Activated CD4-positive, alpha-beta T cell treated with anti-CD3 and anti-CD28 coated beads, Interleukin-2, amount 50 U/mL, for 16 hours (primary cell): ENCODE measurements at regions not wholly inside any gene's neighbourhood (a gene's known extent, or its start where the extent isn't known, plus 50 kb on each side); places are given as distances from the start of the nearest gene placed in this dataset.

ENCODE experiments used
- DNase-seq: peaks from one replicate; pipeline ENCODE4 v3.0.0-alpha.2; 2020

DNA sequence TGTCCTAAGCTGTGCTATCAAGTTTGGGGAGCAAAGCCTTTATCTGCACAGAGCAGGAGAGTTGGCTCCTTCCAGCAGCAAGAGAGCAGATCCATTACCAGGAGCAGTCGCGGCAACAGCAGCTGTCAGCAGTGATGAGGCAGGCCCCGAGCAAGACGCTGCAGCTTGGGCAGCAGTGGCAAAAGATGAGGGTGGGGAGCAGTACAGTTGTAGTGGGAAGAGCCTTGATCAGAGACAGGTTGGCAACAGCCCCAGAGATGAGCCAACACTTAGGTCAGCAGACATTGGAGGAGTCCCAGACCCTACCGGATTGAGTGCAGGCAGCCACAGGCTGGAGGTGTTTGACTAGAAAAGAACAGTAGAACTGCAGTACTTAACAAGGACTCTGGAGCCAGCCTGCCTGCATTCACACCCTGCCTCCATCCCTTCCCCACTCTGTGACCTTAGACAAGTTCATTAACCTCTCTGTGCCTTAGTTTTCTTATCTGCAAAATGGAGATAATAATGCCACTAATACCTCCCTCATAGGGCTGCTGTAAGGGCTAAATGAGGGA lies 117.1 kb upstream of the SERTAD2 start:
- DNase-seq, result no peak

DNA sequence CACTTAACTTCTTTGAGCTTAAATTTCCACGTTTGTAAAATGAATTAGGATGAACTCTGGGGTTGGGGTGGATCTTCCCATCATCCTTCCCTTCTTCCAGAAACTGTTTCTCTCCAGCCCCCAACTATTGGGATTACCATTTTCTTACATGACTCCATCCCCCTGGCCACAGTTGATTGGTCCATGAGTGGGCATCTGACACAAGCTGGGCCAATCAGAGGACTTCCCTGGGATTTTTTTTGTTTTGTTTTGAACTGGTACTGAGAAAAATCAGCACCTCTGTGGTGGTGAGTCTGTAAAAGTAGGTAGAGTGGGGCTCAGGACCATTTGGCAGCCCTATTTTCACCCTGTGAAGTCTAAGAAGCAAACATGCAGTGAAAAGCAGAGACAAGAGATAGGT lies 118.0 kb upstream of the SERTAD2 start:
- no peak for DNase-seq

DNA sequence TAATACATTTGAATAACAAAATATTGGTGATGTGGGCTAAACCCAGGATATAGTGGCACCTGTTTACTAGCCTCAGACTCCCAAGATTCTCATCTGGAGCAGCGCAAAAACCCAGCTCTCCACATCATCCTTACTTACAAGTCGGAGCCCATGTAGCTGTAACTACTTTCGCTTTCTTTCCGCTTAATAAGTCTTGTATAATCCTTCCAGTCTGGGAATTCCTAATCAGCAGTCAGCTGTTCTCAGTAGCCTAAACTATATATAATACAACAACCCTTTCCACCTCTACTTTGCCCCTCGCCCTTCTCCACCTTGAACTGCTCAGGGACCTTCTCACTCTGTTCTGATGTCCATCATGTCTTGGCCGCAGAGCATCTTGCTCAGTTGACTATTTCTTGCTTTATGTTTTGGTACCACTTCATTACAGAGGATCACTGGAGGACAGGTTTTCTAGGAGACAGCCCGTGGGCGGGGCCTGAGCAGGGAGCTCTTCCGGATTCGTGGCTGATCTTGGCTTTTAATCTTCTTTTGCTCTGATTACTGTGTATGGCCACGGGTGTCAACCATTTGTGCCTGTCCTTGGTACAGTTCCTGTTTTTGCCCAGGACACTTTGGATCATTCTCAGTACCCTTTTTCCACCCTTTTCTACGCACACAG lies 119.9 kb upstream of the SERTAD2 start:
- DNase-seq, result no peak

DNA sequence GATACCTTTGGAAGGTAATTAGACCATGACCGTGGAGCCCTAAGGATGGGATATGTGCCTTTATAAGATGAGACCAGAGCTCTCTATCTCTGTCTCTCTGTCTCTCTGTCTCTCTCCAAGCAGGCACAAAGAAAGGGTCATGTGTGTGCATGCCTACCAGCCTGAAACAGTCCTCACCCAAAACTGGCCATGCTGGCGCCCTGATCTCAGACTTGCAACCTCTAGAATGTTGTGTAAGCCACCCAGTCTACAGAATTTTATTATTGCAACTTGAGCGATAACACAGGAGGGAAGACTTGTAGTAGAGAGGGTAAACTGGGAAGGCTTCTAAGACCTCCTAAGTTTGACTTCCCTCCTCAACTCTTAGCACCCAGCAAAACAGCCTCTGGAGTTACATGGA lies 124.1 kb upstream of the SERTAD2 start:
- no peak for DNase-seq

DNA sequence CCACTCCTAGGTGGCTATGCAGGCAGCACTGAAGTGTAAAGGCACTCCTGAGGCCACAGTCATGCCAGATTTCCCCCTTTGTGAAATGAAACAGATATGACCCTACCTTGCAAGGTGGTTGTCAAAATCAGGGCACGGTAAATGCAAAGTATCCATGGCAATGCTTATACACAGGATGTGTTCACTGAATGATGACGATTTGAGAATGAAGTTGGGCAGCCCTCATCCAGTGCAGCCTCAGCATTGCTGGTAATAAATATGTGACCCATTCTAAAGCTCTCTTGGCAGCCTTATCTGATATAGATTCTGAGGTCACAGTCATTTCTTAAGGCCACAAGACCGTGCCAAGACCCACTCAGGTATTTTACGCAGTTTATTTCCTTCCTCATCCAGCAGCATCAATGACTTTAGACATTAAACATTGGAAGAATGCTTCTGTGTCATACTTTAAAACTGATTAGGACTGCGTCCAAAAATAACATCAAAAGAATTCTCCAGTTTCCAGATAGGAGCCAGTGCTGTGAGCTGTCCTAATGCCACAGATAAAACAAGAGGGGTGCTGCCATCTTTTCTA lies 125.5 kb upstream of the SERTAD2 start:
- no peak for DNase-seq

DNA sequence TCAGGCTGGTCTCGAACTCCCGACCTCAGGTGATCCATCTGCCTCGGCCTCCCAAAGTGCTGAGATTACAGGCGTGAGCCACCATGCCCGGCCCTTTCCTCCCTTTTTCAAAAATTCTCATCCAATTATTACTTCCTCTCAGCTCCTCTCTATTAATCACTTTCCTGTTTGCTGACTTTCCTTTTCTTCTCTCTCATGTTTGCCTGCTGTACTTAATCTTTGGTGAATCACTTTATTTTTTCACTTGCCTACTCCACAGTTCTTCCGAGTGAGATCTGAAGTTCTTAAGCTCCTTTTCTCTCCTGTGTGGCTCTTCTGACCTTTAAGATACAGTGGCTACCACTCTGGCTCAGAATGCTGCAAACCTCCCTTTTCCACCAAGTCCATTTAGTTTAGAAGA lies 126.3 kb upstream of the SERTAD2 start:
- no peak for DNase-seq

DNA sequence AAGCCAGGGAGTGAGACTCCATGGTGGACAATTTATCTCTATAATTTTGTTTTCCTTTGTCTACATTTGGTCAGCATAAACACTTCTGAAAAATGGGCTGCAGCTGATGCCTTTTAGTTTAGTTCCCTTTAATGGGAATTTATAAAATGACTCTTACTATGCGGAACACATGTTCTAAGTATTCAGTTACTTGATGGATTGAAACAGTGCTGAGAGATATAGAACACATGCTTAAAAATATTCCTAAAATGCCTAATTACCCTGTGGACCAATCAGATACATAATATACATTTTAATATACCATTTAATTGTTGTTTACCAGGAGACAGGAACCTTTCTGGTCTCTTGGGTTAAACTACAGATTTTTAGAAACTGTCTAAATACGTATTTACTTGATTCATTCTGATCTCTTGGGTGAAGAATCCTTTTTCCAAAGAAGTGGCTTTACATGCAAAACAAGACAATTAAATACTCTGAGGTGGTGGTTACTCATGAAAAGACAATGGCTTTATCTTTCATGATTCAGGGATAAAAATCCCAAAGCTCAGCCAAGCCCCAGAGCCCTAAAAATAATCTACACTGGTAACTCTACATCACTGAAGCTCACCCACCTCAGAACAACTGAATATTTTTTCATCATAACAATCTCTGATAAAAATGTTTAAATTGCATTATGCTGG lies 128.1 kb upstream of the SERTAD2 start:
- no peak for DNase-seq

DNA sequence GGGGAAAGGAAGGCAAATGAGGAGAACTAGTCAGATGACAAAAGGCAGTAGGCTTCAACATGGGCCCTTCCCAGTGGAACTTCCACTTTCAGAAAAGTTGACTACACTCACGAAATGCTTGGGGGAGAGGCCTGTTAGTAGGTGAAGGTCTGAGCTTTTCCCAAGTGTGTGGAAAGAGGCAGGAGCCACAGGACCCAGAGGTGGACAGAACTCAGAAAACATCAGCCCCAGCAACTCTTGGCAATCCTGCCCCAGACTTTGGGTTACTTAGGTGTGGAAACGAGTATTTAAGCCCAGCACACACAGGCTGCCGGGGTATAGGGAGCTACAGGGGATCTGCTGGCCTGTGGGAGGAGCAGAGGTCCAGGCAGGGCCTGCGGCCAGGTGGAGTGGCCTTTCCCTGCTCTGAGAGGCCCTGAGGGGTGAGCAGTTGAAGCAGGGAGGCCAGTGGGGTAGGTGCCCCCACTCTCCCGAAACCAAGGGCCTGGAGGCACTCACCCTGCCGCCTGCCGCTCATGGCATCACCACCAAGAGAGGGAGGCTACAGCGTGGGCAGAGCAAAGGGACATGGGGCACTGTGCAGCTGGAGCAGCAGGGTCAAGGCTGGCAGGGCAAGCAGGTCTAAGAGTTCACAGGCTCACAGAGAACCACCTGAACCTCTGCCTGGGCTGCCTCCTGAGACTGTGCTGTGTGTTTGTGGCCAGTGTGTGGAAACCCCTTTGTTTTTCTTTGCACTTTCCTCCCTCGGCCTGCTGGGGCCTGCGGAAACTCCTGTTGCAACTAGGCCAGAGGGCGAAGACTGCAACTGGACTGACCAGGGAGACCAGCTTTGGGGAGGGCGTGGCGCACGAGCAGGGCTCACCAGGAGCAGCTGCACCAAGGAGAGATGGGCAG lies 130.7 kb upstream of the SERTAD2 start:
- DNase-seq, result no peak

DNA sequence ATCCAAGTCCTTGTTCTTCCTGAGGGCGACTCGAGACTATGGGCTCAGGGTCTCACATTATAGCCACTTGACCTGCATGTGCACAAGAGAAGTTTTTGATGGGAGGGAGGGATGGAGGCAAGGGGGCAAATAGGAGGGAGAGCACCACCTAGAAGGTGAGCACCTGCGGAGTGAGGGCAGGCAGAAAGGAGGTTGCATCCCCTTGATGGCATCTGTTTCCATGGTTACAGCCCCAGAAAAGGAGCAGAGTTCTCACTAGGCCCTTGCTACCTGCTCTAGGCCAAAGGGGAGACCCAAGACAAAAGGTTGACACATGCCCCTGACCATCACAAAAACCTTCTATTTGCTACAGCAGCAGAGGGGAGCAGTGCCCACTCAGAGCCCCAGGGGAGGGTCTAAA lies 131.5 kb upstream of the SERTAD2 start:
- DNase-seq, result no peak

DNA sequence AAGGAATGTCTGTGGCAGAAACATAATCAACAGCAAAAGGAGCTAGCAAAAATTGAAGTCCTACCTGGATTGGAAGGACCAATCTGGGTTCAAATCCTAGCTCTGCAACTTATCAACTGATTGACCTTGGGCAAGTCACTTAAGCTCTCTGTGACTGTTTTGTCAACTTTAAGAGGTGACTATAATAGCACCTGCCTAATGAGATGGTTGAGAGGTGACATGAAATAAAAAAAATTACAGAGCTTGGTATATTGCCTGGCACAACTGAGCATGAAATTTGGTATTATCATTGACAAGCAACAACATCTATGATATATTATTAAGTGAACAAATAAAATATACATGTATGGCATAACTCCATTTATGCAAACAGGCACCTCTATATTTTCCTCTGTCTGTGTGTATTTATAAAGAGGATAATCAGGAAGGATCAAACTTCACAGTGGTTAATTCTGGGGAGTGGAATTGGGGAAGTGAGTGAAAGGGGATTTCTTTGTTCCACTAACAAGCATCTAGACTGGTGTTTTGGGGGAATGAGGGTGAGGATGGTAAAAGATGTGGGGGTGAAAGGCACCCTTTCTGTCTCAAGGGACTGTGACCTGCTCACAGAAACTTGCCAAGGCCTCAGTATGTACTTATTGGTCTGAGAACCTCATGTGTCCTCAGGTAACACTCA lies 132.8 kb upstream of the SERTAD2 start:
- no peak for DNase-seq

DNA sequence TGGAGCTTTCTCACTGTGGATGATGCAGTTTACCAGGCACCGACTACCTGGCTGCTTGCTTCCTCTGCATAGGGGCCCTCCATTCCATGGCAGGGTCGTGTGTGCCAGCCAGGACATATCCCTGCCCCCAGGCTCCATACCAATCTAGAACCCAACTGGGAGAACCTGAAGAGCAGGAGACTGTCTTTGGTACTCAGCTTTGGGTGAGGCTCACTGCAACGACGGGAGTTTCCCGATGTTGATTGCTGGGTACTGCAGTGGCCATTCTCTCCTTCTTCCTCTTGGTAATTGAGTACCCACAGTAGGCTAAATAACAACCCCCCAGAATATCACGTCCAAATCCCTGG lies 133.3 kb upstream of the SERTAD2 start:
- DNase-seq, result no peak

DNA sequence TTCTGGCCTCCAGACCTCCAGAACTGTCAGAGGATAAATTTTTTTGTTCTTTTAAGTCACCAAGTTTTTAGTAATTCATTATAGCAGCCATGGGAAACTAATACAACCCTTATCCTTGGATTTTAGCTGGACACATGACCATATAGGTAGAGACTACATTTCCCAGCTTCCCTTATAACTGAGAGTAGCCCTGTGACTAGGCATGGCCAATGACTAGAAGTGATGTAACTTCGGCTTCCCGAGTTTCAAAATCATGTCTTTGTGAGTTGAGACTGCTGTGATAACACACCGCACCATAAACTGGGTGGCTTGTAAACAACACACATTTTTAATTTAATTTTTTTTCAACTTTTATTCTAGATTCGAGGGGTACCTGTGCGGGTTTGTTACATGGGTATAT lies 134.0 kb upstream of the SERTAD2 start:
- DNase-seq, result no peak

DNA sequence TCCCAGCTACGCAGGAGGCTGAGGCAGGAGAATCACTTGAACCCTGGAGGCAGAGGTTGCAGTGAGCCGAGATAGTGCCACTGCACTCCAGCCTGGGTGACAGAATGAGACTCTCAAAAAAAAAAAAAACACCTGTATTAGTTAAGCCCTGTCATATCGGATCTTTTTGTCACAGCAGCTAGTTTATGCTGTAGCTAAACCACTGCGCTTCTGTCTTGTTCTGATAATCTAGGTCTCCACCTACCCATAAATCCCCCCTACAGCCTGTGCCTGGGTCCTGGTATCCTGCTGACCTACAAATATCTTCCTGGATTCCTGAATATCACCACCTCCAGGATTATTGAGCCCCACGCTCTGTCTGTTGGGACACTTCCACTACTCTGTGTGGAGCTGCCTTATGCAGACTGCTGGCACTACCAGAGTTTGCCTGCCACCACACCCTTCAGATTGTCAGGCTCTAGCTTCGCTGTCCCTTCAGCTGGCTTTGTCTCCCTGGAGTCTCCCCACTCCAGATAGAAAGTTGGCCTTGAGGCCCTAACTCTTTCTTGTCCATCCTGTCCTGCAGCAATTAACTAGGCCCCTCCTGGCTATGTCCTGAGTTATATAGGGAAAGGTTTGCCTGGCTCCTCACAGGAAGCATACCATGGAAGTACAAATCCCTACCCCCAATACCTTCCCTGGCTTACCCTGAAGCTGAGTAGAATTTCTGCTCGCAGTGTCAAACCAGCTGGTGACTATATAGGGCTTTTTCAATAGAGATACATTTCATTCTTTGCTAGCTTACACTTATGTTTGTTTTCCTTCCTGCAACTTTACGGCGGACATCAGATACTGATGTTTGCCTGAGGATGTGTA lies 136.0 kb upstream of the SERTAD2 start:
- no peak for DNase-seq

DNA sequence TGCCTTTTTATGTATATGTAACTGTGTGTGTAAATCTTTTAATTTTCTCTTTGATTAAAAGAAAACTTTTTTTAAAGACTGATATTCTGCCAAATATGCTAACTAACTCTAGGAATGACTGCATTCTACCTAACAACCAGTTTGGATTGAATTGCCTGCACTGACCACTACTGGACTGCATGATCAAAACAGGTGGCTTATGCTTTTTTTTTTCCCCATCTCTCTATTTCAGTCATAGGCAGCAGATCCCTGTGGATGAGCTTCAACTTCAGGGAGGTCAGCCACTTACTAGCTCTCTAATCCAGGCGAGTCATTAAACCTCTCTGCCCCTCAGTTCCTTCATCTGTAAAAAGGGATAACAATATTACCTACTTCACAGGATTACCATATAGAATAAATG lies 138.6 kb upstream of the SERTAD2 start:
- no peak for DNase-seq

DNA sequence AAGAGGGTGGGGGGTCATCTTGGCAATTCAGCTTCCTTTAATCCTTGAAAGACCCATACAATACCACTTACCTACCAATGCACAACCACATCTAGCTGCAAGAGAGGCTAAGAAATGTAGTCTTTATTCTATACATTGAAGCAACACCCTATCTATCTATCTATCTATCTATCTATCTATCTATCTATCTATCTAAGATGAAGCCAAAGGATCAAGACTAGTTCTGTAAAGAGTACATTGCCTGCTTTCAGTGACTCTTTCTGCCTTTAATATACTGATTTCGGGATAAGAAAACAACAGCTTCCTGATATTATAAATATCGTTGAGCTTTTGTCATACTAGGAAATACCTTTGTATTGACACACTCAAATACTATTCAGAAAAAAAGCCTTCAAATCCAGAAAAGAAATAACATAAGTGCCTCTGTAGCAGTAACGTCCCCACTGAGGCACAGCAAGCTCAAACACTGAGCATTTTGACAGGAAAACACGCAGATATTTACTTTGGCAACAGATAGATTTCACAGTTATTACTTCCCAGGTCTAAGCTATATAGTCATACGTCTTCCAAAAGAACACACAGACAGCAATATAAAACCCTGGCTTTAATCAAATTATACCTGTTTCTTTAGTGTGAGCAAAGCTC lies 139.4 kb upstream of the SERTAD2 start:
- no peak for DNase-seq

DNA sequence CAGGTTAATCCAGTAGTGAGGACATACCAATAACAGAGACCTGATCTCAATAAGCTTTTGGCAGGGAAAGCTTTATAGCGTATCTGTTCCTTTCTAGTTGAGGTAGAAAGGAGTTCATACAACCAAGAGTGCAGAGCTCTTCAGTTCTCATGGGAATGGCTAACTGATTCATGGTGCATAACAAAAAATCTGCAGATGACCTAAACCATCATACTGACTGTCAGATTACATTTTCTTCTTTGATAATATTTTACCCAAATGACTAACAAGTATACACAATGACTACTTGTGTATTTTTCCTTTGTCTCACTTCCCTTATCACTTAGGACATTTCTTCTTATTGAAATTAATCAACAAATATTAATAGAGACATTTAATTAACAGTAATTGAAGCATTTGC lies 140.0 kb upstream of the SERTAD2 start:
- no peak for DNase-seq

DNA sequence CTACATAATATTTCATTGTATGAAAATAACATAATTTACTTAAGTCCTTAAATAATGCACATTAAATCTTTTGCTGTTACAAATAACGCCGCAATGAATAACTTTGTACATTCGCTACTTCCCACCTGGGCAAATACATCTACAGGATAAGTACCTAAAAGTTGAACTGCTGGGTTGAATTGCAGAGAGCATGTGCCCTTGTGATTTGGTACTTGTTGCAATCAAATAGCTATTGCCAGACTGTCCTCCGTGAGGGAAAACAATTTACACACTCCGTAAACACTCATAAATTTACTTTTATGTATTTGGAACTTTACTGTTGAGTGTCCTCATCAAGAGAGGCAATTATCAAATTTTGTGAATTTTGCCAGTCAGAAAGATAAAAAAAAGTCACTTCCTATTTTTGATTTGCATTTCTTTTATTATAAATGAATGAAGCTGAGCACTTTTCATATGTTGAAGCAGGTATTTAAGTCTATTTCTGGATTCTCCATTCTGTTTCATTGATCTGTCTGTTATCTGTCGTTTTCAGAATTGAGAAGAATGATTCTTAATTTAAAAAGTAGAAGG lies 140.8 kb upstream of the SERTAD2 start:
- DNase-seq, result no peak

DNA sequence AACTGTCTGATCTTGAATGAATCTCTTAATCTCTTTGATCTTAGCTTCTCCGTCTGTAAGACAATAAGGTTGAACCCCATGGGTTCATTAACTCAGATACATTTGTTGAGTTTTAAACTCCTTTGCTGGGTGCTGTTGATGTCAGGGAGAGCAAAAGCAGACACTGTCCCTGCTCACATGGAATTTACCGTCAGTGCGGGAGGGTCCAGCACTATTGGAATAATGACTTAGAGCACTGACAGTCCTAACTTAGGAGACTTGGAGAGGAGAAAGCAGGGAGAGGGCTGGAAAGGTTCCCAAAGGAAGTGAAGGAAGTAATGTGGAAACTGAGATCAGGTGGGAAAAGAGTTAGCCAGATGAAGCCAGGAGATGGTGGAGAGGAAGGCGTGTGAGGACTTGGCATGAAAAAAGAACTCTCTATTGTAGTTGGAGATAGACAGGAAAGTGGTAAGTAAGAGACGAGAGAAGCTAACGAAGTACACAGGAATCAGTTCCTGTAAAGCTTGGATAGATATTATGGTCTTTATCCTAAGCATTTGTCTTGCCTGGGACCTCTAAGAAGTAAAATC lies 141.4 kb upstream of the SERTAD2 start:
- DNase-seq, result no peak

DNA sequence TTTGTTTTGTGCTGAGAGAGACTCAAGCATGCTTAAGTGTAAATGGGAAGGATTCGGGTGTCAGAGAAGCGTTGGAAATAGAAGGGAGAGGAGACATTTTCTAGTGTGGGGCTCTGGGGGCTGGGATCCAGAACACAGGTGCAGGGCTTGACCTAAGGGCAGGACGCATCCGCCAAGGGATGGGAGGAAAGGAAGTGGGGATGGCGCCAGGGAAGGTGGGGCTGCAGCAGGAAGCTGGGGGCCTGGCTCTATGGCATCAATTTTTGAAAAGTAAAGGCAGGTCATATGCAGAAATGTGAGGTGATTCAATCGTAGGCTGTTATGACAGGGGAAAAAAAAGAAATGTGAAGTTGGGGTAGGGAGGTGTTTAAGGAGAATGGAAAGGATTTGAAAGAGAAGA lies 143.2 kb upstream of the SERTAD2 start:
- no peak for DNase-seq

DNA sequence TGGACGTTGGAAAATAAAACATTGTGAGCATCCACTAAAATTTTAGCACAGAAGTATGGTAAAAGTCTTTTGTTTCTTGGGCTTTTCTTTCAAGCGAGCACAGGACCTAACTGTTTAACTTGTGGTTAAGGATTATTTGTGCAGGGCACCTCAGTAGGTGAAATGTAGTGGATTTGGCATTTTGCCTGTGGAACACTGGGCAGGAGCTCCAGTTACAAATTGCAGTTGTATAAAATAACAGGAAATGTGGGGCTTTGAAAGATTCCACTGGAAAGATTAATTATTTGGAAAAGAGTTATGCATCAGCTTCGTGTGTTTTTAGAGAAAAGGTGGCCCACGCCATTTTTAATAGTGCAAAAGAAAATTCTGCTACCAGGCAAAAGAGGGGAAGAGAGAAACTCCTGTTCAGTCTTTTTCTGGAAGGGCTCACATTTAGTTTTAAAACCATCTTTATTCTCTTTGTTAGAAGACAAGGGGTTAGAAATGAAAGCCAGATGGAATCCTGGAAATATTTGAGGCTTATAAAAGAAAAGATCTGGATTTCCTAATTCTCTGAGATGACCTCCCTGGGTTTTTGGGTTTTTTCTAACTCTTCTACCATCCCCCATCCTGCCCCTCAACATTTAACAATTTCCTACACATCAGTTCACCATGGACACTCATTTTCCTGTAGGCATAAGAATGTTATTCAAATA lies 144.3 kb upstream of the SERTAD2 start:
- DNase-seq, result no peak
